SJCRH30 (cell line): ENCODE measurements at regions not wholly inside any gene's neighbourhood (a gene's known extent, or its start where the extent isn't known, plus 50 kb on each side); places are given as distances from the start of the nearest gene placed in this dataset.
A peak's percentile ranks its signal among the peaks of the same experiment; 100 is the strongest.

Source experiments
- DNase-seq, 2 experiments: peaks; one replicate each; pipeline ENCODE4 v3.0.0-alpha.2; 2015 to 2020
- H3K27ac ChIP-seq: fragments of 250-450 bp; sonication (Bioruptor Pico); 2 replicates; pipeline ENCODE4 v1.5.1; 2020; ENCODE audit warnings: mild to moderate bottlenecking, moderate library complexity
- H3K27me3 ChIP-seq: fragments of 250-450 bp; sonication (Bioruptor Pico); 2 replicates; pipeline ENCODE4 v1.5.1; 2020; ENCODE audit warnings: mild to moderate bottlenecking, moderate library complexity
- H3K36me3 ChIP-seq: fragments of 250-450 bp; sonication (Bioruptor Pico); 2 replicates; pipeline ENCODE4 v1.5.1; 2020; ENCODE audit warnings: mild to moderate bottlenecking, moderate library complexity
- H3K4me1 ChIP-seq: fragments of 250-450 bp; sonication (Bioruptor Pico); 2 replicates; pipeline ENCODE4 v1.5.1; 2020; ENCODE audit warnings: mild to moderate bottlenecking, moderate library complexity
- H3K4me3 ChIP-seq: fragments of 250-450 bp; sonication (Bioruptor Pico); 2 replicates; pipeline ENCODE4 v1.5.1; 2020; ENCODE audit warnings: mild to moderate bottlenecking, moderate library complexity
- H3K9me3 ChIP-seq: fragments of 250-450 bp; sonication (Bioruptor Pico); replicated peaks from 2 replicates; pipeline ENCODE4 v1.5.1; 2020; ENCODE audit warnings: mild to moderate bottlenecking, moderate library complexity

- H3K27me3 ChIP-seq = no peaks in the 10 kb centered on the region
- no peaks in the 10 kb centered on the region for H3K4me1 ChIP-seq
- H3K36me3 ChIP-seq = no peaks in the 10 kb centered on the region
- DNase-seq = peak; percentile 47 to 63
- H3K27ac ChIP-seq = no peak overlapping the region
- no peaks in the 10 kb centered on the region for H3K9me3 ChIP-seq
- H3K4me3 ChIP-seq = no peak overlapping the region
Measured at GRCh38 chr6:68333442-68333841, 301.6 kb upstream of the ADGRB3 start.

- H3K4me3 ChIP-seq = no peak overlapping the region
- no peaks in the 10 kb centered on the region for H3K27me3 ChIP-seq
- no peaks in the 10 kb centered on the region for H3K4me1 ChIP-seq
- no peaks in the 10 kb centered on the region for H3K36me3 ChIP-seq
- no peak for DNase-seq
- no peak overlapping the region for H3K27ac ChIP-seq
- no peaks in the 10 kb centered on the region; the same call in 1 of the 2 replicates for H3K9me3 ChIP-seq
Measured at GRCh38 chr6:68328156-68328555, 306.9 kb upstream of the ADGRB3 start.

GRCh38 chr6:68326762-68327161, 308.3 kb upstream of the ADGRB3 start:
- Histone ChIP-seq H3K9me3 (no peaks in the 10 kb centered on the region; the same call in 1 of the 2 replicates), H3K36me3 (no peaks in the 10 kb centered on the region), H3K4me1 (no peaks in the 10 kb centered on the region), H3K4me3 (no peak overlapping the region), H3K27ac (no peak overlapping the region), H3K27me3 (no peaks in the 10 kb centered on the region)
- no peak for DNase-seq

- Histone ChIP-seq H3K27me3 (no peaks in the 10 kb centered on the region), H3K27ac (no peak overlapping the region), H3K36me3 (no peaks in the 10 kb centered on the region), H3K4me3 (no peak overlapping the region), H3K9me3 (no peaks in the 10 kb centered on the region), H3K4me1 (no peaks in the 10 kb centered on the region)
- no peak for DNase-seq
Measured at GRCh38 chr6:68317366-68317765, 317.7 kb upstream of the ADGRB3 start.

- no peaks in the 10 kb centered on the region for H3K27me3 ChIP-seq
- peak in 1 of 2 experiments; percentile 17 for DNase-seq
- H3K36me3 ChIP-seq = no peaks in the 10 kb centered on the region
- H3K4me3 ChIP-seq = no peak overlapping the region
- no peaks in the 10 kb centered on the region for H3K9me3 ChIP-seq
- H3K4me1 ChIP-seq = no peaks in the 10 kb centered on the region
- H3K27ac ChIP-seq = no peak overlapping the region
Measured at GRCh38 chr6:68313911-68314310, 321.2 kb upstream of the ADGRB3 start.

- H3K4me1 ChIP-seq = no peaks in the 10 kb centered on the region
- no peaks in the 10 kb centered on the region for H3K36me3 ChIP-seq
- no peaks in the 10 kb centered on the region for H3K9me3 ChIP-seq
- no peak overlapping the region for H3K4me3 ChIP-seq
- H3K27ac ChIP-seq = no peak overlapping the region
- no peak for DNase-seq
- H3K27me3 ChIP-seq = no peaks in the 10 kb centered on the region
Measured at GRCh38 chr6:68307301-68307700, 327.8 kb upstream of the ADGRB3 start.

GRCh38 chr6:68296126-68296525, 339.0 kb upstream of the ADGRB3 start:
- DNase-seq = no peak

GRCh38 chr6:68282646-68283045, 352.4 kb upstream of the ADGRB3 start:
- Histone ChIP-seq H3K27ac (no peak overlapping the region), H3K9me3 (no peaks in the 10 kb centered on the region), H3K27me3 (no peaks in the 10 kb centered on the region), H3K4me1 (0 out of 2 replicates have a peak, but pooled peaks cover 4% of the 10 kb centered on the region), H3K36me3 (no peaks in the 10 kb centered on the region), H3K4me3 (no peak overlapping the region)
- DNase-seq = no peak

More at GRCh38 chr6:68296126-68296525, 339.0 kb upstream of the ADGRB3 start:
- Histone ChIP-seq H3K9me3 (no peaks in the 10 kb centered on the region), H3K4me3 (no peak overlapping the region), H3K36me3 (no peaks in the 10 kb centered on the region), H3K27me3 (no peaks in the 10 kb centered on the region), H3K4me1 (no peaks in the 10 kb centered on the region), H3K27ac (no peak overlapping the region)

GRCh38 chr6:68279793-68280557, 355.1 kb upstream of the ADGRB3 start:
- H3K27ac ChIP-seq = no peak overlapping the region
- no peak overlapping the region for H3K4me3 ChIP-seq
- H3K36me3 ChIP-seq = no peaks in the 10 kb centered on the region
- no peaks in the 10 kb centered on the region for H3K9me3 ChIP-seq
- peak; percentile 17 to 22 for DNase-seq
- H3K4me1 ChIP-seq = 0 out of 2 replicates have a peak, but pooled peaks cover 4% of the 10 kb centered on the region
- no peaks in the 10 kb centered on the region for H3K27me3 ChIP-seq

- Histone ChIP-seq H3K9me3 (no peaks in the 10 kb centered on the region), H3K27ac (no peak overlapping the region)
- no peak for DNase-seq
Measured at GRCh38 chr6:68273297-68273696, 361.8 kb upstream of the ADGRB3 start.

GRCh38 chr6:68256391-68256790, 378.7 kb upstream of the ADGRB3 start:
- Histone ChIP-seq H3K4me1 (no peaks in the 10 kb centered on the region), H3K27me3 (no peaks in the 10 kb centered on the region), H3K36me3 (no peaks in the 10 kb centered on the region), H3K4me3 (no peak overlapping the region), H3K9me3 (no peaks in the 10 kb centered on the region), H3K27ac (no peak overlapping the region)
- no peak for DNase-seq

More at GRCh38 chr6:68273297-68273696, 361.8 kb upstream of the ADGRB3 start:
- H3K27me3 ChIP-seq = no peaks in the 10 kb centered on the region
- no peak overlapping the region for H3K4me3 ChIP-seq
- H3K36me3 ChIP-seq = no peaks in the 10 kb centered on the region
- no peaks in the 10 kb centered on the region for H3K4me1 ChIP-seq

GRCh38 chr6:68252632-68253031, 382.4 kb upstream of the ADGRB3 start:
- Histone ChIP-seq H3K27me3 (no peaks in the 10 kb centered on the region), H3K9me3 (no peaks in the 10 kb centered on the region), H3K4me1 (no peaks in the 10 kb centered on the region), H3K4me3 (no peak overlapping the region), H3K27ac (no peak overlapping the region), H3K36me3 (no peaks in the 10 kb centered on the region)
- no peak for DNase-seq

GRCh38 chr6:68247782-68248181, 387.3 kb upstream of the ADGRB3 start:
- no peak for DNase-seq
- H3K27me3 ChIP-seq = no peaks in the 10 kb centered on the region
- H3K27ac ChIP-seq = no peak overlapping the region
- no peaks in the 10 kb centered on the region for H3K4me1 ChIP-seq
- H3K4me3 ChIP-seq = no peak overlapping the region
- H3K9me3 ChIP-seq = no peaks in the 10 kb centered on the region
- no peaks in the 10 kb centered on the region for H3K36me3 ChIP-seq

GRCh38 chr6:68240726-68241125, 394.4 kb upstream of the ADGRB3 start:
- no peaks in the 10 kb centered on the region for H3K27me3 ChIP-seq
- H3K4me3 ChIP-seq = no peak overlapping the region
- no peaks in the 10 kb centered on the region for H3K9me3 ChIP-seq
- no peak for DNase-seq
- no peaks in the 10 kb centered on the region for H3K4me1 ChIP-seq
- no peak overlapping the region for H3K27ac ChIP-seq
- no peaks in the 10 kb centered on the region for H3K36me3 ChIP-seq

GRCh38 chr6:68239034-68239433, 396.0 kb upstream of the ADGRB3 start:
- no peaks in the 10 kb centered on the region for H3K27me3 ChIP-seq
- no peaks in the 10 kb centered on the region for H3K36me3 ChIP-seq
- H3K27ac ChIP-seq = no peak overlapping the region
- no peak for DNase-seq
- H3K9me3 ChIP-seq = no peaks in the 10 kb centered on the region
- H3K4me3 ChIP-seq = no peak overlapping the region
- no peaks in the 10 kb centered on the region for H3K4me1 ChIP-seq

GRCh38 chr6:68238097-68238601, 396.9 kb upstream of the ADGRB3 start:
- H3K9me3 ChIP-seq = no peaks in the 10 kb centered on the region
- H3K4me3 ChIP-seq = no peak overlapping the region
- H3K27ac ChIP-seq = no peak overlapping the region
- no peaks in the 10 kb centered on the region for H3K36me3 ChIP-seq
- no peaks in the 10 kb centered on the region for H3K4me1 ChIP-seq
- H3K27me3 ChIP-seq = no peaks in the 10 kb centered on the region
- DNase-seq = no peak
